ENCODE measurements at regions not wholly inside any gene's neighbourhood (a gene's known extent, or its start where the extent isn't known, plus 50 kb on each side); places are given as distances from the start of the nearest gene placed in this dataset.

- TF ChIP-seq CTCF (conservative IDR thresholded peaks at IDR 0.05 in 1 of 2, IDR thresholded peaks at IDR 0.05 in 1 of 2; ENCODE audit: extremely low read depth in 1 of 2, insufficient read depth in 1 of 2, low read depth in 1 of 2, low read length in 2 of 2) (no peak), EZH2 (IDR thresholded peaks at IDR 0.05; ENCODE audit: borderline replicate concordance, low read length) (no peak)
Observed at GRCh38 chr5:53820119-53820801, 259.8 kb downstream of the NDUFS4 start.
